ENCODE measurements at regions not wholly inside any gene's neighbourhood (a gene's known extent, or its start where the extent isn't known, plus 50 kb on each side); places are given as distances from the start of the nearest gene placed in this dataset.

DNA sequence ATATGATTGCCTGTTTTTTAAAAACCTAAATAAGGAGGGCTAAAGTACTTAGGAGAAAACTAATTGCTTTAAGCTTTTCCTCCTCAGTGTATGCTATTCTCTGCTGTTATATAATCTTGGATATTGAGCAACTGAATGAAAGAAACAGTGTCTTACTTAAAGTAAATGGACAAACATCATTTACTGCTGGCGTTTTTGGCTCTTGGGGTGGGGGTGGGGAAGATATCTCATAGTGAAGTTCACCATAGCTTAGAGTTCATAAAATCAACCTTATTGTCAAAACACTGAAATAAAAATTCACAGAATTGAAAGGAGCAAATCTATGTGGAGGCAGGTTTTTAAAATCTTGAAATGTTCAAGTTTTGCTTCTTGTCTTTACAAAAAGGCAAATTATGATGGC lies 256.4 kb upstream of the SOX2 start:
- TF ChIP-seq, protein P1, sequence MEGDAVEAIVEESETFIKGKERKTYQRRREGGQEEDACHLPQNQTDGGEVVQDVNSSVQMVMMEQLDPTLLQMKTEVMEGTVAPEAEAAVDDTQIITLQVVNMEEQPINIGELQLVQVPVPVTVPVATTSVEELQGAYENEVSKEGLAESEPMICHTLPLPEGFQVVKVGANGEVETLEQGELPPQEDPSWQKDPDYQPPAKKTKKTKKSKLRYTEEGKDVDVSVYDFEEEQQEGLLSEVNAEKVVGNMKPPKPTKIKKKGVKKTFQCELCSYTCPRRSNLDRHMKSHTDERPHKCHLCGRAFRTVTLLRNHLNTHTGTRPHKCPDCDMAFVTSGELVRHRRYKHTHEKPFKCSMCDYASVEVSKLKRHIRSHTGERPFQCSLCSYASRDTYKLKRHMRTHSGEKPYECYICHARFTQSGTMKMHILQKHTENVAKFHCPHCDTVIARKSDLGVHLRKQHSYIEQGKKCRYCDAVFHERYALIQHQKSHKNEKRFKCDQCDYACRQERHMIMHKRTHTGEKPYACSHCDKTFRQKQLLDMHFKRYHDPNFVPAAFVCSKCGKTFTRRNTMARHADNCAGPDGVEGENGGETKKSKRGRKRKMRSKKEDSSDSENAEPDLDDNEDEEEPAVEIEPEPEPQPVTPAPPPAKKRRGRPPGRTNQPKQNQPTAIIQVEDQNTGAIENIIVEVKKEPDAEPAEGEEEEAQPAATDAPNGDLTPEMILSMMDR (IDR thresholded peaks at IDR 0.05): no peak
- DNase-seq (ENCODE audit: low spot score): no peak
- ATAC-seq (ENCODE audit: low FRiP score): no peak

DNA sequence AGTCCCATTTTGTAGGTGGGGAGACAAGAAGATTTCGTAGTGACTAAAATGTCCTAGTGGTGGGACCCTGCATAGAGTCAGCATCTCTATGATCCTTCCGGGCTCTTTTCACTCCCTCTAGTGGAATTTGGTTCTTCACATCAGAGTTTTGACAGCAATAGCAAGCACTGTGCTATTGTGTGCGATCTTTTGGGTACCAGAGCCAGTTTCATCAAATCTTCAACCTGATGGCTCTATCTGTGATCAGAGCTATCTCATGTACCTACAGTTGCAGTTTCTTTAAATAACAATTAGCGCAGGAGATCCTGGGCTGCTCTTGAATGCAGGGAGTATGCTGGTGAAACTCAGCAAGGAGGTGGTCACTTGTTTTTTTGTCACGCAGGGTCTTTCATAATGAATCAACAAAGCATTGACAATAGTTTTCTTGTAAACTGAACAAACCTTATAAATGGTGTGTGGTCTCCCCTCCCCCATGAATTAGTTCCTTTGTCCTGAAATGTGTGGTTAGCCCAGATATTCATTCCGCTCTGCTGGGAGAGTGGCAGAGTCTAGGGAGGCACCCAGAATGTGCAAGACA lies 257.2 kb upstream of the SOX2 start:
- ATAC-seq (ENCODE audit: low FRiP score) (no peak), DNase-seq (ENCODE audit: low spot score) (no peak)
- TF ChIP-seq, protein P1 (IDR thresholded peaks at IDR 0.05): no peak

DNA sequence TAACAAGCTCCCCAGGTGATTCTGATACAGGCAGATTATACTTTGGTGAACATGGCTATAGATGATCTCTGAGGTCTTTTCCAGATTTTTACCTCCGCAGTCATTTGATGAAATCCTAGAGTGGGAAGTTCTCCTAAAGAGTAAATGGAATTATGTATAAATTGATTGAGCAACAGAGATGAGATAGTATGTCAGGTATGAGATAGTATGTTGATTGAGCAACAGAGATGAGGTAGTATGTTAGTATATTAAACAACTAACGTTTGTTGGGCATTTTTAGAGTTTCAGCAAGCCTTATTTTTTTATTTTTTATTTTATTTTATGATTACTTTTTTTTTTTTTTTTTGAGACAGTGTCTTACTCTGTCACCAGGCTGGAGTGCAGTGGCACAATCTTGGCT lies 265.0 kb upstream of the SOX2 start:
- DNase-seq (ENCODE audit: low spot score) (no peak), ATAC-seq (ENCODE audit: low FRiP score) (no peak)

DNA sequence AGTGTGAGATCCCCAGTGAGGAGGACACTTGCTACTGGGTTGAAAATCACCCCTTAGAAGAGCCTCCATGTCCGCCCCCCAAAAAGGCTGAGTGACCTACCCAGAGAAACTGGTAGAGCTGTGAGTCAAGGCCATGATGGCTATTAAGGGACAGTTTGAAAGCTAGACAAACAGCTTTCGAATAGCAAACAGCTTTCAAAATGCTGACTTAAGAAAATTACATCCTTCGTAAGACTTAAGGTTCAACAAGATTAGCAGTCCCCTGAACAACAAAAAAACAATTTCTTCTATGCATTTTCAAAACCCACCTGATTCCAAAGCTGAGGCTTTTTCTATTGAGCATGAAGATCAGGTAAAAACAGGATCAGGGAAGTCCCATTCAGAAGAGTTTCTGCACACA lies 269.7 kb upstream of the SOX2 start:
- TF ChIP-seq, protein P1 (IDR thresholded peaks at IDR 0.05): no peak
- DNase-seq (ENCODE audit: low spot score): no peak
- no peak for ATAC-seq (ENCODE audit: low FRiP score)

More for the DNA sequence above, 265.0 kb upstream of the SOX2 start:
- TF ChIP-seq, protein P1 (IDR thresholded peaks at IDR 0.05): no peak

DNA sequence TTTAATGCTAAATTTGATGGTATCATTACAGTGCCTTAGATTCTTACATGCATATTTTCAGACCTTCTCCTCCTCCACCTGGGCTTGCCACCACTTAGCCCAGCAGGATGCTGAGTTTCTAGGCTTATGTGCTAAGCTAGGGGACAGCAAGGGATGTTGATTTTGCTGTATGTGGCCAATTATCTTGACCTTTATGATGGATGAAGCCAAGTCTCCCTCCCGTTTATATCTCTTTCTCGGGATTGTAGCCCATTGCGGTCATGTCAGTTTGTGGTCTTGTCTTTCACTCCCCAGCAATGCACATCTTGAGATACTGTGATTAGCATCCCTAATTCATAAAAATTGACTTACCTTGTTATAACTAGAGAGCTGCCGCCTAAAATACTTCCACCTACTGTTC lies 278.7 kb upstream of the SOX2 start:
- no peak for ATAC-seq (ENCODE audit: low FRiP score)
- TF ChIP-seq, protein P1 (IDR thresholded peaks at IDR 0.05): no peak
- DNase-seq (ENCODE audit: low spot score): no peak

DNA sequence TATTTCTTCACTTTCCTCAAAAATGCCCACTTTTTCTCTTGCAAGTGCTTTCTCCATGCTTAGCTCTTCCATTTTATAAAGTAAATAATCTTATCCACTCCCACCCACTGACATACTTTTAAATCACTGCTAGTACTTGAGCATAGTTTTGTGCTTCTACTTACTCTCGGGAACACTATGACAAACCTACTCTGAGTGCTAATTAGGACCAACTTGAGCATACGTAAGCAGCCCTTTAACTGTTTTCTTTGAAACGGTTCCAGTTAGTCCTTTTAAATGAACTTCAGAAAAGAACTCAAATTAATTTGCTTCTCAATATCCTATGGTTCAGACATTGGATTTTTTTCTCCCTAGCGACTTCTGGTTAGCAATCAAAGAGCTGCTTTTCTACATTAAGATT lies 280.0 kb upstream of the SOX2 start:
- TF ChIP-seq, protein P1 (IDR thresholded peaks at IDR 0.05): no peak
- ATAC-seq (ENCODE audit: low FRiP score) (no peak), DNase-seq (ENCODE audit: low spot score) (no peak)

DNA sequence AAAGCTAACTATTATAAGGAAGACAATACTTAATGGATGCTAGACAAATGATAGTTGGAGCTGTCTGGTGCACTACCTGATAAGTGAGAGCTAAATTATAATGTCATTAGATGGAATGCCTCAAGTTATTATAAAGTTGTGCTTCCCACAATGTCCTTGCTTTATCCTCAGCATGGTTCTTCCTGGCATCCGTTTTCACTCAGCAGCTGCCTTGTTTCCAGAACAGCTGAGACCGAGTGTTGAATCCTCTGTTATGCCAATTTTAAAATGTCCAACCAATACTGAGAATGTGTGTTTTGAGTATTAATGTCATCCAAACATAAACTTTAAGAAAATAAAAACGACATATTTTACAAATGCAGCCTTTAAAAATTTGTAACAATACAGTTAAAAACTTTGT lies 286.7 kb upstream of the SOX2 start:
- TF ChIP-seq, protein P1 (IDR thresholded peaks at IDR 0.05): no peak
- ATAC-seq (ENCODE audit: low FRiP score) (no peak), DNase-seq (ENCODE audit: low spot score) (no peak)
